WTC11 (cell line): ENCODE measurements at regions not wholly inside any gene's neighbourhood (a gene's known extent, or its start where the extent isn't known, plus 50 kb on each side); places are given as distances from the start of the nearest gene placed in this dataset.
A peak's percentile ranks its signal among the peaks of the same experiment; 100 is the strongest.

ENCODE experiments used
- ATAC-seq: fragments of 200-7000 bp; cut with Tn5 transposase; 2 replicates; pipeline ENCODE4 v1.10.0; 2021; ENCODE audit warnings: mild to moderate bottlenecking, moderate library complexity
- CTCF ChIA-PET: fragments of 300-600 bp; sonication (Branson Sonifier 250); formaldehyde crosslinking; loops from one replicate; lab custom pipeline; 2021; ENCODE audit warnings: antibody characterized with exemption; lab: Charles Lee
- POLR2A ChIA-PET: fragments of 350-600 bp; sonication (Branson Sonifier 250); formaldehyde crosslinking; loops from one replicate; lab custom pipeline; 2021; ENCODE audit warnings: antibody characterized with exemption; lab: Charles Lee
- DNase-seq: peaks from one replicate; pipeline ENCODE4 v3.0.0; 2021; ENCODE audit warnings: low spot score
- H3K27ac Mint-ChIP-seq: 2 replicates; pipeline ENCODE4 v1.8.0; 2021; ENCODE audit warnings: mixed read lengths
- H3K27me3 Mint-ChIP-seq: 2 replicates; pipeline ENCODE4 v1.8.0; 2021; ENCODE audit warnings: low read depth, mild to moderate bottlenecking, moderate library complexity, mixed read lengths
- H3K36me3 Mint-ChIP-seq: 2 replicates; pipeline ENCODE4 v1.8.0; 2021; ENCODE audit warnings: mixed read lengths
- H3K4me1 Mint-ChIP-seq: 2 replicates; pipeline ENCODE4 v1.8.0; 2022; ENCODE audit warnings: mixed read lengths
- H3K4me3 Mint-ChIP-seq: 2 replicates; pipeline ENCODE4 v1.8.0; 2021; ENCODE audit warnings: mild to moderate bottlenecking, moderate library complexity, mixed read lengths
- H3K9me3 Mint-ChIP-seq: 2 replicates; pipeline ENCODE4 v1.8.0; 2021; ENCODE audit warnings: mixed read lengths
- CBFB ChIP-seq: sonication (generic); formaldehyde crosslinking; IDR thresholded peaks from 2 replicates; pipeline ENCODE4 v1.8.1; 2022; ENCODE audit warnings: mild to moderate bottlenecking, low read depth, missing genetic modification reagents
- CDX4 ChIP-seq: fragments of 250-450 bp; sonication (Bioruptor Pico); IDR thresholded peaks from 2 replicates; pipeline ENCODE4 v1.9.0; 2021; ENCODE audit warnings: moderate library complexity, mild to moderate bottlenecking, inconsistent platforms, borderline replicate concordance
- CREB1 ChIP-seq: sonication (generic); formaldehyde crosslinking; IDR thresholded peaks from 2 replicates; pipeline ENCODE4 v1.8.0; 2023; ENCODE audit warnings: mild to moderate bottlenecking, missing genetic modification reagents
- ESRRA ChIP-seq: sonication (generic); formaldehyde crosslinking; IDR thresholded peaks from 2 replicates; pipeline ENCODE4 v1.8.1; 2022; ENCODE audit warnings: mild to moderate bottlenecking, missing genetic modification reagents, borderline replicate concordance
- ETV6 ChIP-seq: sonication (generic); formaldehyde crosslinking; IDR thresholded peaks from 2 replicates; pipeline ENCODE4 v1.8.1; 2022; ENCODE audit warnings: mild to moderate bottlenecking, missing genetic modification reagents
- FOXJ3 ChIP-seq: sonication (generic); formaldehyde crosslinking; IDR thresholded peaks from 2 replicates; pipeline ENCODE4 v1.9.0; 2021; ENCODE audit warnings: missing genetic modification reagents, mild to moderate bottlenecking, borderline replicate concordance
- FOXK1 ChIP-seq: sonication (generic); formaldehyde crosslinking; IDR thresholded peaks from 2 replicates; pipeline ENCODE4 v1.8.0; 2022; ENCODE audit warnings: mild to moderate bottlenecking, moderate library complexity, missing genetic modification reagents
- GTF2I ChIP-seq: fragments of 250-450 bp; sonication (Bioruptor Pico); conservative IDR thresholded peaks from 2 replicates; pipeline ENCODE4 v1.4.0; 2021; ENCODE audit warnings: mild to moderate bottlenecking
- HMGA2 ChIP-seq: fragments of 250-450 bp; sonication (Bioruptor Pico); IDR thresholded peaks from 2 replicates; pipeline ENCODE4 v1.4.0; 2021; ENCODE audit warnings: mild to moderate bottlenecking, moderate library complexity
- JAZF1 ChIP-seq: fragments of 250-450 bp; sonication (Bioruptor Pico); IDR thresholded peaks from 2 replicates; pipeline ENCODE4 v1.9.0; 2021; ENCODE audit warnings: moderate library complexity, mild to moderate bottlenecking, inconsistent platforms
- KAT7 ChIP-seq: sonication (generic); formaldehyde crosslinking; IDR thresholded peaks from 2 replicates; pipeline ENCODE4 v1.8.1; 2023; ENCODE audit warnings: missing genetic modification reagents, mild to moderate bottlenecking, borderline replicate concordance
- NFE2L1 ChIP-seq: sonication (generic); formaldehyde crosslinking; IDR thresholded peaks from 2 replicates; pipeline ENCODE4 v1.8.1; 2023; ENCODE audit warnings: missing genetic modification reagents
- NR1H2 ChIP-seq: sonication (generic); formaldehyde crosslinking; IDR thresholded peaks from 2 replicates; pipeline ENCODE4 v1.9.0; 2021; ENCODE audit warnings: mild to moderate bottlenecking, moderate library complexity, missing genetic modification reagents
- NR2C2 ChIP-seq: sonication (generic); formaldehyde crosslinking; IDR thresholded peaks from 2 replicates; pipeline ENCODE4 v1.8.0; 2022; ENCODE audit warnings: mild to moderate bottlenecking, missing genetic modification reagents
- RELA ChIP-seq: sonication (generic); formaldehyde crosslinking; IDR thresholded peaks from 2 replicates; pipeline ENCODE4 v1.8.1; 2022; ENCODE audit warnings: missing genetic modification reagents, mild to moderate bottlenecking, borderline replicate concordance
- TCF7 ChIP-seq: sonication (generic); formaldehyde crosslinking; IDR thresholded peaks from 2 replicates; pipeline ENCODE4 v1.8.0; 2022; ENCODE audit warnings: mild to moderate bottlenecking, low read depth, missing genetic modification reagents, moderate library complexity
- ZNF121 ChIP-seq: sonication (generic); formaldehyde crosslinking; IDR thresholded peaks from 2 replicates; pipeline ENCODE4 v1.8.0; 2023; ENCODE audit warnings: missing genetic modification reagents
- ZNF138 ChIP-seq: sonication (generic); formaldehyde crosslinking; conservative IDR thresholded peaks from 2 replicates; pipeline ENCODE4 v1.8.1; 2022; ENCODE audit warnings: mild to moderate bottlenecking, moderate library complexity, missing genetic modification reagents
- ZNF263 ChIP-seq: sonication (generic); formaldehyde crosslinking; IDR thresholded peaks from 2 replicates; pipeline ENCODE4 v1.8.1; 2022; ENCODE audit warnings: low read depth, mild to moderate bottlenecking, moderate library complexity, missing genetic modification reagents
- ZNF416 ChIP-seq: fragments of 250-450 bp; sonication (Bioruptor Pico); IDR thresholded peaks from 2 replicates; pipeline ENCODE4 v1.9.0; 2021; ENCODE audit warnings: mild to moderate bottlenecking, inconsistent platforms
- ZNF671 ChIP-seq: fragments of 250-450 bp; sonication (Bioruptor Pico); IDR thresholded peaks from 2 replicates; pipeline ENCODE4 v1.8.0; 2021; ENCODE audit warnings: mild to moderate bottlenecking
- TF ChIP-seq, protein P1 (sequence below): sonication (generic); formaldehyde crosslinking; conservative IDR thresholded peaks from 2 replicates; pipeline ENCODE4 v1.8.1; 2022; ENCODE audit warnings: mild to moderate bottlenecking, missing genetic modification reagents
- TF ChIP-seq, protein P2 (sequence below): fragments of 250-450 bp; sonication (Bioruptor Pico); IDR thresholded peaks from 2 replicates; pipeline ENCODE4 v1.9.0; 2021; ENCODE audit warnings: mild to moderate bottlenecking, borderline replicate concordance

- TF ChIP-seq NFE2L1 (CRISPR knock-in tag) (no peak), CDX4 (no peak), FOXK1 (CRISPR knock-in tag) (no peak), RELA (CRISPR knock-in tag) (no peak), KAT7 (CRISPR knock-in tag) (no peak)
- TF ChIP-seq, protein P1, sequence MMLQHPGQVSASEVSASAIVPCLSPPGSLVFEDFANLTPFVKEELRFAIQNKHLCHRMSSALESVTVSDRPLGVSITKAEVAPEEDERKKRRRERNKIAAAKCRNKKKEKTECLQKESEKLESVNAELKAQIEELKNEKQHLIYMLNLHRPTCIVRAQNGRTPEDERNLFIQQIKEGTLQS: no peak
These were observed 147.9 kb upstream of the E2F7 start (continued) for GRCh38 chr12:77213319-77213718.

- ATAC-seq: no peak
- TF ChIP-seq ESRRA (no peak), GTF2I (0 out of 2 replicates have a peak, but pooled peaks have one; percentile 37)
- ChIA-PET CTCF (no interaction called here), POLR2A (no interaction called here)
- no peak for DNase-seq
- Mint-ChIP-seq H3K36me3 (peaks cover 13% of the 10 kb centered on the region), H3K4me3 (no peak overlapping the region), H3K27ac (no peak overlapping the region), H3K9me3 (peaks cover 20% of the 10 kb centered on the region), H3K27me3 (no peaks in the 10 kb centered on the region), H3K4me1 (peaks cover 14% of the 10 kb centered on the region)
These were observed 145.4 kb upstream of the E2F7 start for GRCh38 chr12:77210724-77211123.

DNA sequence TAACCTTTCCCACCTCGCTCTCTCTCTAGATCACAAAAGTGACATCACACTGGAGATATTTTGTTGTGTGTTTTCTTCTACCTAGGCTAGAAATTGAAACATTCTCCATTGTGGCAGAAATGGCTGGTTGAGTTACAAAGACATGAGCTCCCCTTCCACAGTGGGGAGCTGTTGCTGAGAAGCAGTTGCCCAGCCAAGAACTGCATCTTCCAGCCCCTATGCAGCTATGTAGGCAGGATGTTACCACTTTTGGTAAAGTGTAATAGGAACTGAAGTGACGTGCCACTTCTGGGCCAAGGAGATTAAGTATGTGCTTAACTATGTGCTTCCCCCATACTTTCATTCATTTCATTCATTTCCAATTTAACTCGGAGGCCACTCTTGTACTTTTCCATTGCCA lies 138.7 kb upstream of the E2F7 start:
- Mint-ChIP-seq H3K27me3 (no peaks in the 10 kb centered on the region), H3K4me1 (peaks cover 8% of the 10 kb centered on the region), H3K36me3 (no peaks in the 10 kb centered on the region), H3K4me3 (no peak overlapping the region), H3K9me3 (peaks cover 3% of the 10 kb centered on the region), H3K27ac (no peak overlapping the region)
- TF ChIP-seq NR1H2 (CRISPR knock-in tag) (no peak), CBFB (CRISPR knock-in tag) (no peak), HMGA2 (no peak), ZNF416 (CRISPR knock-in tag) (no peak), ZNF121 (CRISPR knock-in tag) (no peak), ZNF671 (no peak)
- TF ChIP-seq, protein P2, sequence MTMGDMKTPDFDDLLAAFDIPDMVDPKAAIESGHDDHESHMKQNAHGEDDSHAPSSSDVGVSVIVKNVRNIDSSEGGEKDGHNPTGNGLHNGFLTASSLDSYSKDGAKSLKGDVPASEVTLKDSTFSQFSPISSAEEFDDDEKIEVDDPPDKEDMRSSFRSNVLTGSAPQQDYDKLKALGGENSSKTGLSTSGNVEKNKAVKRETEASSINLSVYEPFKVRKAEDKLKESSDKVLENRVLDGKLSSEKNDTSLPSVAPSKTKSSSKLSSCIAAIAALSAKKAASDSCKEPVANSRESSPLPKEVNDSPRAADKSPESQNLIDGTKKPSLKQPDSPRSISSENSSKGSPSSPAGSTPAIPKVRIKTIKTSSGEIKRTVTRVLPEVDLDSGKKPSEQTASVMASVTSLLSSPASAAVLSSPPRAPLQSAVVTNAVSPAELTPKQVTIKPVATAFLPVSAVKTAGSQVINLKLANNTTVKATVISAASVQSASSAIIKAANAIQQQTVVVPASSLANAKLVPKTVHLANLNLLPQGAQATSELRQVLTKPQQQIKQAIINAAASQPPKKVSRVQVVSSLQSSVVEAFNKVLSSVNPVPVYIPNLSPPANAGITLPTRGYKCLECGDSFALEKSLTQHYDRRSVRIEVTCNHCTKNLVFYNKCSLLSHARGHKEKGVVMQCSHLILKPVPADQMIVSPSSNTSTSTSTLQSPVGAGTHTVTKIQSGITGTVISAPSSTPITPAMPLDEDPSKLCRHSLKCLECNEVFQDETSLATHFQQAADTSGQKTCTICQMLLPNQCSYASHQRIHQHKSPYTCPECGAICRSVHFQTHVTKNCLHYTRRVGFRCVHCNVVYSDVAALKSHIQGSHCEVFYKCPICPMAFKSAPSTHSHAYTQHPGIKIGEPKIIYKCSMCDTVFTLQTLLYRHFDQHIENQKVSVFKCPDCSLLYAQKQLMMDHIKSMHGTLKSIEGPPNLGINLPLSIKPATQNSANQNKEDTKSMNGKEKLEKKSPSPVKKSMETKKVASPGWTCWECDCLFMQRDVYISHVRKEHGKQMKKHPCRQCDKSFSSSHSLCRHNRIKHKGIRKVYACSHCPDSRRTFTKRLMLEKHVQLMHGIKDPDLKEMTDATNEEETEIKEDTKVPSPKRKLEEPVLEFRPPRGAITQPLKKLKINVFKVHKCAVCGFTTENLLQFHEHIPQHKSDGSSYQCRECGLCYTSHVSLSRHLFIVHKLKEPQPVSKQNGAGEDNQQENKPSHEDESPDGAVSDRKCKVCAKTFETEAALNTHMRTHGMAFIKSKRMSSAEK: no peak
- DNase-seq: peak; percentile 25
- CTCF ChIA-PET: interaction anchor here (0.6 to 1.3 kb wide), 13 partner anchors 13 to 441 kb away, joined by 3 to 7 read pairs (median 3); no protein-coding TSS in a partner anchor
- POLR2A ChIA-PET: interaction anchor here (1.1 kb wide), 1 partner anchor 121 kb away, joined by 3 read pairs; no protein-coding TSS in a partner anchor
- ATAC-seq: peak; percentile 99

- no peak for DNase-seq
- Mint-ChIP-seq H3K27me3 (no peaks in the 10 kb centered on the region), H3K4me1 (peaks cover 8% of the 10 kb centered on the region), H3K9me3 (peaks cover 16% of the 10 kb centered on the region), H3K36me3 (0 out of 2 replicates have a peak, but pooled peaks cover 4% of the 10 kb centered on the region), H3K27ac (no peak overlapping the region), H3K4me3 (no peak overlapping the region)
- ChIA-PET POLR2A (no interaction called here), CTCF (no interaction called here)
- no peak for ATAC-seq
- TF ChIP-seq ZNF138 (CRISPR knock-in tag) (no peak), NR2C2 (CRISPR knock-in tag) (no peak), ETV6 (CRISPR knock-in tag) (no peak), JAZF1 (no peak), FOXJ3 (CRISPR knock-in tag) (no peak), CREB1 (CRISPR knock-in tag) (no peak), ZNF263 (CRISPR knock-in tag) (no peak), TCF7 (CRISPR knock-in tag) (no peak)
- TF ChIP-seq, protein P2: no peak
These were observed 137.2 kb upstream of the E2F7 start for GRCh38 chr12:77202457-77203060.
